ENCODE measurements at regions not wholly inside any gene's neighbourhood (a gene's known extent, or its start where the extent isn't known, plus 50 kb on each side); places are given as distances from the start of the nearest gene placed in this dataset.
"Not testable (repeated sequence)": the region's sequence is repeated elsewhere in the genome, so short reads cannot be mapped to it uniquely, and the experiment has no call there.

- H3K27ac ChIP-seq (ENCODE audit: low read length); H3K36me3 ChIP-seq (ENCODE audit: control insufficient read depth in 1 of 2, insufficient read depth in 2 of 2, low read length in 2 of 2); H3K9me3 ChIP-seq (ENCODE audit: control insufficient read depth in 1 of 2, low read length in 2 of 2); H3K27me3 ChIP-seq (ENCODE audit: low read depth, low read length); H3K4me1 ChIP-seq (ENCODE audit: control insufficient read depth in 1 of 2, insufficient read depth in 2 of 2, low read length in 2 of 2); H3K4me3 ChIP-seq (ENCODE audit: low read depth in 1 of 2, low read length in 2 of 2): not testable (repeated sequence)
Observed at GRCh38 chr4:3967204-3967603, 201.0 kb downstream of the ADRA2C start.

GRCh38 chr4:3972626-3973025, 206.4 kb downstream of the ADRA2C start:
- H3K36me3 ChIP-seq (ENCODE audit: control insufficient read depth in 1 of 2, insufficient read depth in 2 of 2, low read length in 2 of 2); H3K27ac ChIP-seq (ENCODE audit: low read length); H3K4me3 ChIP-seq (ENCODE audit: low read depth in 1 of 2, low read length in 2 of 2); H3K4me1 ChIP-seq (ENCODE audit: control insufficient read depth in 1 of 2, insufficient read depth in 2 of 2, low read length in 2 of 2); H3K27me3 ChIP-seq (ENCODE audit: low read depth, low read length); H3K9me3 ChIP-seq (ENCODE audit: control insufficient read depth in 1 of 2, low read length in 2 of 2): not testable (repeated sequence)

DNA sequence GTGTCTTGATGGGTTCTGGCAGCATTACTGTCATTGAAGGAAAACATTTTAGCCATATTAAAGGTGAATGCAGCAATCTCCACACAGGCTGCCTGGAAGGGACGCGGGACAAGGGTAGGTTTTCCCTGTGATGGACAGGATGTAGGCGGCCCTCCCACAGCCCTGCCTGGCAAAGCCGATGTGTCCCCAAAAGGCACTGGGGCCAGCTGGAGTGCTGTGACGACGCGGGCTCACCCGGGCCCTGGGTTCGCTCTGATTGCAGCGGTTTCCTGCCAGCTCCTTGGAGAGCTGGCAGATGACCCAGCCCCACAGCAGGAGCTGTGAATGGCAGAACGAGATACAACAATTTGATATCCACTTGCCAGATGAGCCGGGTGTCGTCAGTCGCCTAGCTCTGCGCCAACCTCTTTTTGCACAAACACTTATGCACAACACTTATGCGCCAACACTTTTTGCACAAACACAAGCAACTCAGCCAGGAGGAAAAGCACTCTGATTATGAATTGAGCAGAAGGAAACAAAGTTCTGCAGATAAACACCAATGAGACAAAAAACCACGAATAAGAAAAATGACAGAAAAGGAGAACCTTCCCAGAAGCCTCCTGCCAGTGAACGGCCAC, 207.5 kb downstream of the ADRA2C start:
- not testable (repeated sequence) for H3K36me3 ChIP-seq (ENCODE audit: control insufficient read depth in 1 of 2, insufficient read depth in 2 of 2, low read length in 2 of 2); H3K9me3 ChIP-seq (ENCODE audit: control insufficient read depth in 1 of 2, low read length in 2 of 2); H3K4me3 ChIP-seq (ENCODE audit: low read depth in 1 of 2, low read length in 2 of 2); H3K27me3 ChIP-seq (ENCODE audit: low read depth, low read length); H3K27ac ChIP-seq (ENCODE audit: low read length); H3K4me1 ChIP-seq (ENCODE audit: control insufficient read depth in 1 of 2, insufficient read depth in 2 of 2, low read length in 2 of 2)

- not testable (repeated sequence) for H3K27me3 ChIP-seq (ENCODE audit: low read depth, low read length); H3K9me3 ChIP-seq (ENCODE audit: control insufficient read depth in 1 of 2, low read length in 2 of 2); H3K36me3 ChIP-seq (ENCODE audit: control insufficient read depth in 1 of 2, insufficient read depth in 2 of 2, low read length in 2 of 2); H3K4me1 ChIP-seq (ENCODE audit: control insufficient read depth in 1 of 2, insufficient read depth in 2 of 2, low read length in 2 of 2); H3K27ac ChIP-seq (ENCODE audit: low read length); H3K4me3 ChIP-seq (ENCODE audit: low read depth in 1 of 2, low read length in 2 of 2)
Observed at GRCh38 chr4:3983518-3984125, 217.4 kb downstream of the ADRA2C start.

DNA sequence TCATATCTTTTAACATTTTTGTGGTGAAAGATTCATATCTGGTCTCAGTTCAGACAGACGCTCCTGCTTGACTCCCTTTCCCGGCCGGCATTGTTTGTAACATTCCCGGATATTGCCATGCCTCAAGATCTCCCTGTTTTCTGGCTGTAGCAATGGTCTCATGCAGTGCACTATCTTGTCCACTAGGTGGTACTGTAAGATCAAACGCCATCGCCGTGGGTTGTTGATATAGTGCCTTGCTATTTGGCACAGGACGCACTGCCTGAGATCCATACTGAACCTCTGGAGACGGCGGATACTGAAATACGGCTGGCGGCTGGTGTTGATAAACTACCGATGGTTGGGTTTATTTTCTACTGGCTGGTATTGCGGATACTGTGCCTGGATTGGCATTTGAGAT, 218.6 kb downstream of the ADRA2C start:
- not testable (repeated sequence) for H3K4me3 ChIP-seq (ENCODE audit: low read depth in 1 of 2, low read length in 2 of 2); H3K4me1 ChIP-seq (ENCODE audit: control insufficient read depth in 1 of 2, insufficient read depth in 2 of 2, low read length in 2 of 2)

DNA sequence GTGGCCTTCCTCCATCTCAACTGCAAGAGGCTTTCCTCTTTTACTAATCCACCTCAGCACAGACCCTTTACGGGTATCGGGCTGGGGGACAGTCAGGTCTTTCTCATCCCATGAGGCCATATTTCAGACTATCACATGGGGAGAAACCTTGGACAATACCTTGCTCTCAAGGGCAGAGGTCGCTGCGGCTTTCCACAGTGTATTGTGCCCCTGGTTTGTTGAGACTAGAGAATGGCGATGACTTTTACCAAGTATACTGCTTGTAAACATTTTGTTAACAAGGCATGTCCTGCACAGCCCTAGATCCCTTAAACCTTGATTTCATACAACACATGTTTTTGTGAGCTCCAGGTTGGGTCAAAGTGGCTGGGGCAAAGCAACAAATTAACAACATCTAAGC, 220.2 kb downstream of the ADRA2C start:
- not testable (repeated sequence) for H3K36me3 ChIP-seq (ENCODE audit: control insufficient read depth in 1 of 2, insufficient read depth in 2 of 2, low read length in 2 of 2); H3K27ac ChIP-seq (ENCODE audit: low read length); H3K27me3 ChIP-seq (ENCODE audit: low read depth, low read length); H3K9me3 ChIP-seq (ENCODE audit: control insufficient read depth in 1 of 2, low read length in 2 of 2); H3K4me1 ChIP-seq (ENCODE audit: control insufficient read depth in 1 of 2, insufficient read depth in 2 of 2, low read length in 2 of 2); H3K4me3 ChIP-seq (ENCODE audit: low read depth in 1 of 2, low read length in 2 of 2)

More for the DNA sequence above, 218.6 kb downstream of the ADRA2C start:
- not testable (repeated sequence) for H3K36me3 ChIP-seq (ENCODE audit: control insufficient read depth in 1 of 2, insufficient read depth in 2 of 2, low read length in 2 of 2); H3K9me3 ChIP-seq (ENCODE audit: control insufficient read depth in 1 of 2, low read length in 2 of 2); H3K27me3 ChIP-seq (ENCODE audit: low read depth, low read length); H3K27ac ChIP-seq (ENCODE audit: low read length)

- H3K27me3 ChIP-seq (ENCODE audit: low read depth, low read length); H3K4me1 ChIP-seq (ENCODE audit: control insufficient read depth in 1 of 2, insufficient read depth in 2 of 2, low read length in 2 of 2); H3K36me3 ChIP-seq (ENCODE audit: control insufficient read depth in 1 of 2, insufficient read depth in 2 of 2, low read length in 2 of 2); H3K27ac ChIP-seq (ENCODE audit: low read length); H3K4me3 ChIP-seq (ENCODE audit: low read depth in 1 of 2, low read length in 2 of 2); H3K9me3 ChIP-seq (ENCODE audit: control insufficient read depth in 1 of 2, low read length in 2 of 2): not testable (repeated sequence)
Observed at GRCh38 chr4:3997386-3997785, 229.3 kb downstream of the OTOP1 start.

- H3K27ac ChIP-seq (ENCODE audit: low read length); H3K36me3 ChIP-seq (ENCODE audit: control insufficient read depth in 1 of 2, insufficient read depth in 2 of 2, low read length in 2 of 2): not testable (repeated sequence)
Observed at GRCh38 chr4:4004036-4004435, 222.7 kb downstream of the OTOP1 start.

DNA sequence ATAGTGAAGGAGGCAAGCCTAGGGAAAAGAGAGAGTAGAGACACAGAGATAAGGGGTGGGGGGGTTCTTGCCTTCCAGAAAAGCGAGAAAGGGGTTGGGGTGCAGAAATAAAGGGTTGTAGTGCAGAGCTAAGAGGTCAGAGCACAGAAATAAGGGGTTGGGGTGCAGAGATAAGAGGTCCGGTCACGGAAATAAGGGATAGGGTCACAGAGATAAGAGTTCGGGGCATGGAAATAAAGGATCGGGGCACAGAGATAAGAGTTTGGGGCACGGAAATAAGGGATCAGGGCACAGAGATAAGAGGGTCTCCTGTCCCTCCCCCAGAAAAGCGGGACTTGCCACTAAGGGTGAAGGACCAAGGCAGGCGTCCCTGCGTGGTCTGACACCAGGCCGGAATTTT, 222.0 kb downstream of the OTOP1 start:
- not testable (repeated sequence) for H3K27ac ChIP-seq (ENCODE audit: low read length); H3K36me3 ChIP-seq (ENCODE audit: control insufficient read depth in 1 of 2, insufficient read depth in 2 of 2, low read length in 2 of 2); H3K9me3 ChIP-seq (ENCODE audit: control insufficient read depth in 1 of 2, low read length in 2 of 2); H3K4me1 ChIP-seq (ENCODE audit: control insufficient read depth in 1 of 2, insufficient read depth in 2 of 2, low read length in 2 of 2); H3K4me3 ChIP-seq (ENCODE audit: low read depth in 1 of 2, low read length in 2 of 2); H3K27me3 ChIP-seq (ENCODE audit: low read depth, low read length)

More at GRCh38 chr4:4004036-4004435, 222.7 kb downstream of the OTOP1 start:
- H3K27me3 ChIP-seq (ENCODE audit: low read depth, low read length); H3K4me1 ChIP-seq (ENCODE audit: control insufficient read depth in 1 of 2, insufficient read depth in 2 of 2, low read length in 2 of 2); H3K9me3 ChIP-seq (ENCODE audit: control insufficient read depth in 1 of 2, low read length in 2 of 2); H3K4me3 ChIP-seq (ENCODE audit: low read depth in 1 of 2, low read length in 2 of 2): not testable (repeated sequence)

- H3K36me3 ChIP-seq (ENCODE audit: control insufficient read depth in 1 of 2, insufficient read depth in 2 of 2, low read length in 2 of 2); H3K27ac ChIP-seq (ENCODE audit: low read length); H3K4me1 ChIP-seq (ENCODE audit: control insufficient read depth in 1 of 2, insufficient read depth in 2 of 2, low read length in 2 of 2); H3K4me3 ChIP-seq (ENCODE audit: low read depth in 1 of 2, low read length in 2 of 2); H3K27me3 ChIP-seq (ENCODE audit: low read depth, low read length); H3K9me3 ChIP-seq (ENCODE audit: control insufficient read depth in 1 of 2, low read length in 2 of 2): not testable (repeated sequence)
Observed at GRCh38 chr4:4006356-4006755, 220.4 kb downstream of the OTOP1 start.

DNA sequence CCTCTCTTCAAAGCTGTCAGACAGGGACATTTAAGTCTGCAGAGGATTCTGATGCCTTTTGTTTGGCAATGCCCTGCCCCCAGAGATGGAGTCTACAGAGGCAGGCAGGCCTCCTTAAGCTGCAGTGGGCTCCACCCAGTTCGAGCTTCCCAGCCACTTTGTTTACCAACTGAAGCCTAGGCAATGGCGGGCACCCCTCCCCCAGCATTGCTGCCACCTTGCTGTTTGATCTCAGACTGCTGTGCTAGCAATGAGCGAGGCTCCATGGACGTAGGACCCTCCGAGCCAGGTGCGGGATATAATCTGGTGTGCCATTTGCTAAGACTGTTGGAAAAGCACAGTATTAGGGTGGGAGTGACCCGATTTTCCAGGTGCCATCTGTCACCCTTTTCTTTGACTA, 207.7 kb downstream of the OTOP1 start:
- not testable (repeated sequence) for H3K27ac ChIP-seq (ENCODE audit: low read length); H3K9me3 ChIP-seq (ENCODE audit: control insufficient read depth in 1 of 2, low read length in 2 of 2); H3K4me3 ChIP-seq (ENCODE audit: low read depth in 1 of 2, low read length in 2 of 2); H3K4me1 ChIP-seq (ENCODE audit: control insufficient read depth in 1 of 2, insufficient read depth in 2 of 2, low read length in 2 of 2); H3K27me3 ChIP-seq (ENCODE audit: low read depth, low read length); H3K36me3 ChIP-seq (ENCODE audit: control insufficient read depth in 1 of 2, insufficient read depth in 2 of 2, low read length in 2 of 2)

GRCh38 chr4:4021161-4021560, 205.6 kb downstream of the OTOP1 start:
- not testable (repeated sequence) for H3K9me3 ChIP-seq (ENCODE audit: control insufficient read depth in 1 of 2, low read length in 2 of 2); H3K27ac ChIP-seq (ENCODE audit: low read length); H3K4me3 ChIP-seq (ENCODE audit: low read depth in 1 of 2, low read length in 2 of 2); H3K27me3 ChIP-seq (ENCODE audit: low read depth, low read length); H3K36me3 ChIP-seq (ENCODE audit: control insufficient read depth in 1 of 2, insufficient read depth in 2 of 2, low read length in 2 of 2); H3K4me1 ChIP-seq (ENCODE audit: control insufficient read depth in 1 of 2, insufficient read depth in 2 of 2, low read length in 2 of 2)

All from muscle layer of duodenum (tissue), 2 donors.